H9 (cell line): ENCODE measurements at regions not wholly inside any gene's neighbourhood (a gene's known extent, or its start where the extent isn't known, plus 50 kb on each side); places are given as distances from the start of the nearest gene placed in this dataset.

Source experiments
- DNase-seq: peaks from one replicate; pipeline ENCODE4 v3.0.0-alpha.2; 2017
- H2AFZ ChIP-seq: one replicate; pipeline ENCODE4 v1.6.1; 2013; ENCODE audit warnings: mild to moderate bottlenecking, low read length, control low read depth, moderate library complexity
- H2AK5ac ChIP-seq: 2 replicates; pipeline ENCODE4 v1.6.1; 2013; ENCODE audit warnings: low read length, control low read depth, mixed read lengths; ENCODE audit not compliant: insufficient read length
- H2BK120ac ChIP-seq: one replicate; pipeline ENCODE4 v1.6.1; 2013; ENCODE audit warnings: low read depth, mild to moderate bottlenecking, low read length, control low read depth, inconsistent platforms; ENCODE audit not compliant: poor library complexity, severe bottlenecking
- H2BK12ac ChIP-seq: 2 replicates; pipeline ENCODE4 v1.6.1; 2013; ENCODE audit warnings: low read length, control low read depth, mixed read lengths, low read depth; ENCODE audit not compliant: insufficient read length
- H2BK15ac ChIP-seq: 2 replicates; pipeline ENCODE4 v1.6.1; 2013; ENCODE audit warnings: low read depth, low read length, control low read depth
- H2BK20ac ChIP-seq: one replicate; pipeline ENCODE4 v1.6.1; 2013; ENCODE audit warnings: low read depth, mild to moderate bottlenecking, low read length, control low read depth, inconsistent platforms; ENCODE audit not compliant: poor library complexity, severe bottlenecking
- H2BK5ac ChIP-seq: 2 replicates; pipeline ENCODE4 v1.6.1; 2013; ENCODE audit warnings: low read length, control low read depth, mixed read lengths; ENCODE audit not compliant: insufficient read length
- H3K14ac ChIP-seq: 2 replicates; pipeline ENCODE4 v1.6.1; 2013; ENCODE audit warnings: low read length, control low read depth; ENCODE audit not compliant: insufficient read depth
- H3K18ac ChIP-seq: 2 replicates; pipeline ENCODE4 v1.6.1; 2013; ENCODE audit warnings: low read depth, mild to moderate bottlenecking, mixed read lengths, low read length, control low read depth; ENCODE audit not compliant: insufficient read length
- H3K23ac ChIP-seq: 2 replicates; pipeline ENCODE4 v1.6.1; 2013; ENCODE audit warnings: low read length, control low read depth, mixed read lengths, low read depth; ENCODE audit not compliant: insufficient read length
- H3K23me2 ChIP-seq: 2 replicates; pipeline ENCODE4 v1.6.1; 2013; ENCODE audit warnings: low read depth, mild to moderate bottlenecking, mixed read lengths, low read length, control low read depth; ENCODE audit not compliant: insufficient read length, poor library complexity, severe bottlenecking
- H3K27ac ChIP-seq: 2 replicates; pipeline ENCODE4 v1.5.1; 2013; ENCODE audit warnings: low read length, control low read depth, mixed read lengths, low read depth; ENCODE audit not compliant: insufficient read length
- H3K27me3 ChIP-seq: 2 replicates; pipeline ENCODE4 v1.6.1; 2013; ENCODE audit warnings: low read length, control low read depth, inconsistent platforms; ENCODE audit not compliant: insufficient read depth
- H3K4ac ChIP-seq: 2 replicates; pipeline ENCODE4 v1.6.1; 2013; ENCODE audit warnings: low read depth, mild to moderate bottlenecking, control low read depth, inconsistent platforms, low read length, moderate library complexity
- H3K4me1 ChIP-seq: 2 replicates; pipeline ENCODE4 v1.6.1; 2013; ENCODE audit warnings: low read length, control low read depth, inconsistent platforms; ENCODE audit not compliant: insufficient read depth
- H3K4me2 ChIP-seq: 2 replicates; pipeline ENCODE4 v1.6.1; 2013; ENCODE audit warnings: low read length, control low read depth, mixed read lengths; ENCODE audit not compliant: insufficient read length, insufficient read depth
- H3K56ac ChIP-seq: 2 replicates; pipeline ENCODE4 v1.6.1; 2013; ENCODE audit warnings: low read depth, mild to moderate bottlenecking, mixed read lengths, low read length, control low read depth; ENCODE audit not compliant: insufficient read length
- H3K79me1 ChIP-seq: 2 replicates; pipeline ENCODE4 v1.6.1; 2013; ENCODE audit warnings: low read depth, mild to moderate bottlenecking, moderate library complexity, low read length, control low read depth, inconsistent platforms; ENCODE audit not compliant: insufficient read depth, poor library complexity, severe bottlenecking
- H3K79me2 ChIP-seq: 2 replicates; pipeline ENCODE4 v1.6.1; 2013; ENCODE audit warnings: low read length, control low read depth, inconsistent platforms; ENCODE audit not compliant: insufficient read depth
- H3K9ac ChIP-seq: 2 replicates; pipeline ENCODE4 v1.6.1; 2013; ENCODE audit warnings: low read length, control low read depth, mixed read lengths; ENCODE audit not compliant: insufficient read length; ENCODE audit errors: extremely low read depth
- H3K9me3 ChIP-seq: one replicate; pipeline ENCODE4 v1.6.1; 2013; ENCODE audit warnings: low read depth, low read length, inconsistent platforms; ENCODE audit not compliant: control insufficient read depth
- H3T11ph ChIP-seq: one replicate; pipeline ENCODE4 v1.6.1; 2013; ENCODE audit warnings: mild to moderate bottlenecking, low read length, control low read depth, inconsistent platforms
- H4K20me1 ChIP-seq: one replicate; pipeline ENCODE4 v1.6.1; 2013; ENCODE audit not compliant: control insufficient read depth, insufficient read length, insufficient read depth
- H4K5ac ChIP-seq: 2 replicates; pipeline ENCODE4 v1.6.1; 2013; ENCODE audit warnings: low read depth, mild to moderate bottlenecking, mixed read lengths, low read length, control low read depth; ENCODE audit not compliant: insufficient read length
- H4K8ac ChIP-seq: replicated peaks from 2 replicates; pipeline ENCODE4 v1.6.1; 2013; ENCODE audit warnings: low read length, control low read depth, mixed read lengths, low read depth; ENCODE audit not compliant: insufficient read length
- H4K91ac ChIP-seq: 2 replicates; pipeline ENCODE4 v1.6.1; 2013; ENCODE audit warnings: low read depth, mild to moderate bottlenecking, moderate library complexity, mixed read lengths, low read length, control low read depth; ENCODE audit not compliant: insufficient read length
- H3K27ac Mint-ChIP-seq, 3 experiments: 2 replicates in 2 of 3; 3 replicates in 1 of 3; pipeline ENCODE4 v1.8.0; 2020 to 2021; ENCODE audit warnings: mixed read lengths in 3 of 3, mild to moderate bottlenecking in 1 of 3, moderate library complexity in 1 of 3
- H3K27me3 Mint-ChIP-seq: 2 replicates; pipeline ENCODE4 v1.8.0; 2021; ENCODE audit warnings: low read depth, mild to moderate bottlenecking, moderate library complexity, mixed read lengths
- H3K36me3 Mint-ChIP-seq, 3 experiments: 2 replicates in 2 of 3; 3 replicates in 1 of 3; pipeline ENCODE4 v1.8.0; 2020 to 2021; ENCODE audit warnings: low read depth in 3 of 3, mixed read lengths in 3 of 3; ENCODE audit not compliant: insufficient read depth in 1 of 3
- H3K4me1 Mint-ChIP-seq, 2 experiments: 2 replicates each; pipeline ENCODE4 v1.8.0; 2020; ENCODE audit warnings: mixed read lengths in 2 of 2
- H3K4me3 Mint-ChIP-seq, 2 experiments: 2 replicates in 1 of 2; 3 replicates in 1 of 2; pipeline ENCODE4 v1.8.0; 2020 to 2021; ENCODE audit warnings: mild to moderate bottlenecking in 2 of 2, mixed read lengths in 2 of 2, moderate library complexity in 1 of 2
- H3K9me3 Mint-ChIP-seq, 2 experiments: 2 replicates in 1 of 2; 3 replicates in 1 of 2; pipeline ENCODE4 v1.8.0; 2020; ENCODE audit warnings: mild to moderate bottlenecking in 2 of 2, mixed read lengths in 2 of 2, moderate library complexity in 1 of 2
- WGBS: extraction: QIAGEN DNeasy Blood & Tissue Kit; methylation state at CpG from one replicate; pipeline ENCODE4 v1.1.7; 2013; ENCODE audit warnings: missing lambda C conversion rate, low lambda C conversion rate, mixed read lengths; ENCODE audit not compliant: insufficient read length; ENCODE audit errors: extremely low coverage; 5-methylcytosine and 5-hydroxymethylcytosine counted together
- TF ChIP-seq, protein P1 (sequence below): fragments of 200-600 bp; sonication (generic); conservative IDR thresholded peaks from 3 replicates; pipeline ENCODE4 v1.8.0; 2021; ENCODE audit warnings: antibody characterized with exemption, mild to moderate bottlenecking

DNA sequence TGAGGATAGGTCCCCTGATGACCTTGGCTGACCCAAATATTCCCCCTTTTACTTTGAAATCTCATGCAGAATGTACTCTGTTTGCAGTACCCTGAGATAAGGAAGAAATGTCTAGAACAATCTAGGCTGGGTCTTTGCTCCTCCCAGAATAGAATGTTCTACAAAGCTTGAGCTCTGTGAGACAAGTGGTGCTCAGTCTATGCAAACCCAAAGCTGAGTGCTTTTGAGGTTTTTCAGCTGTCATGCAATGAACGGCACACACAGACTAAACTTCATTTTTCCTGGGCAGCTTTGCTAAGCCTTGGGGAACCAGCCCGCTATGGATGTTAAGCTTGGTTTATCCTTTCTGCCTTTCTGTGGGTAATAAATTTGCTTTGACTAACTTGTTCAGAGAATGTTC lies 513.6 kb downstream of the FAT4 start:
- no CpG with 5 or more reads among the region's 2 CpGs for WGBS
- no peaks in the 10 kb centered on the region for H3K23me2 ChIP-seq
- Mint-ChIP-seq H3K27me3 (no peaks in the 10 kb centered on the region), H3K9me3 (no peaks in the 10 kb centered on the region), H3K36me3 (no peaks in the 10 kb centered on the region), H3K4me1 (no peaks in the 10 kb centered on the region), H3K27ac (no peak overlapping the region), H3K4me3 (no peak overlapping the region)
- no peak overlapping the region for H3T11ph ChIP-seq
- no peak overlapping the region for H3K4me2 ChIP-seq
- H3K18ac ChIP-seq = no peak overlapping the region
- H2BK12ac ChIP-seq = no peak overlapping the region
- no peak overlapping the region for H3K23ac ChIP-seq
- no peak overlapping the region for H2BK20ac ChIP-seq
- H3K79me2 ChIP-seq = no peaks in the 10 kb centered on the region
- no peak overlapping the region for H2AFZ ChIP-seq
- no peak overlapping the region for H4K91ac ChIP-seq
- H2BK15ac ChIP-seq = no peak overlapping the region
- H3K27me3 ChIP-seq = no peaks in the 10 kb centered on the region
- H2AK5ac ChIP-seq = no peak overlapping the region
- H3K4ac ChIP-seq = no peak overlapping the region
- no peak overlapping the region for H3K27ac ChIP-seq
- no peak overlapping the region for H3K14ac ChIP-seq
- H4K20me1 ChIP-seq = no peaks in the 10 kb centered on the region
- H2BK120ac ChIP-seq = no peak overlapping the region
- TF ChIP-seq, protein P1, sequence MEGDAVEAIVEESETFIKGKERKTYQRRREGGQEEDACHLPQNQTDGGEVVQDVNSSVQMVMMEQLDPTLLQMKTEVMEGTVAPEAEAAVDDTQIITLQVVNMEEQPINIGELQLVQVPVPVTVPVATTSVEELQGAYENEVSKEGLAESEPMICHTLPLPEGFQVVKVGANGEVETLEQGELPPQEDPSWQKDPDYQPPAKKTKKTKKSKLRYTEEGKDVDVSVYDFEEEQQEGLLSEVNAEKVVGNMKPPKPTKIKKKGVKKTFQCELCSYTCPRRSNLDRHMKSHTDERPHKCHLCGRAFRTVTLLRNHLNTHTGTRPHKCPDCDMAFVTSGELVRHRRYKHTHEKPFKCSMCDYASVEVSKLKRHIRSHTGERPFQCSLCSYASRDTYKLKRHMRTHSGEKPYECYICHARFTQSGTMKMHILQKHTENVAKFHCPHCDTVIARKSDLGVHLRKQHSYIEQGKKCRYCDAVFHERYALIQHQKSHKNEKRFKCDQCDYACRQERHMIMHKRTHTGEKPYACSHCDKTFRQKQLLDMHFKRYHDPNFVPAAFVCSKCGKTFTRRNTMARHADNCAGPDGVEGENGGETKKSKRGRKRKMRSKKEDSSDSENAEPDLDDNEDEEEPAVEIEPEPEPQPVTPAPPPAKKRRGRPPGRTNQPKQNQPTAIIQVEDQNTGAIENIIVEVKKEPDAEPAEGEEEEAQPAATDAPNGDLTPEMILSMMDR = no peak
- no peak overlapping the region for H2BK5ac ChIP-seq
- no peaks in the 10 kb centered on the region for H3K79me1 ChIP-seq
- H3K9ac ChIP-seq = no peak overlapping the region
- no peak overlapping the region for H4K8ac ChIP-seq
- no peaks in the 10 kb centered on the region for H3K4me1 ChIP-seq
- no peak overlapping the region for H3K56ac ChIP-seq
- DNase-seq = no peak
- H3K9me3 ChIP-seq = no peaks in the 10 kb centered on the region
- H4K5ac ChIP-seq = no peak overlapping the region
